H1 (cell line): ENCODE measurements at regions not wholly inside any gene's neighbourhood (a gene's known extent, or its start where the extent isn't known, plus 50 kb on each side); places are given as distances from the start of the nearest gene placed in this dataset.

ENCODE experiments used
- CTCF ChIA-PET: fragments of 300-600 bp; sonication (Branson Sonifier 250); formaldehyde crosslinking; loops from one replicate; lab custom pipeline; 2021; ENCODE audit not compliant: partially characterized antibody; lab: Charles Lee
- POLR2A ChIA-PET: fragments of 300-600 bp; sonication (Branson Sonifier 250); formaldehyde crosslinking; loops from one replicate; lab custom pipeline; 2021; ENCODE audit warnings: inconsistent platforms; ENCODE audit not compliant: partially characterized antibody; lab: Charles Lee
- DNase-seq, 2 experiments: peaks; one replicate each; pipeline versions ENCODE4 v3.0.0 to v3.0.0-alpha.2; 2010 to 2022; ENCODE audit warnings: low spot score in 2 of 2, low read depth in 1 of 2, mixed read lengths in 1 of 2
- FAIRE-seq: peaks from 2 replicates; lab custom pipeline; 2011; peaks lifted over from hg19 to GRCh38; lab: Jason Lieb, UNC
- H2AFZ ChIP-seq: 2 replicates; pipeline ENCODE4 v1.8.1; 2012; ENCODE audit warnings: low read length, inconsistent platforms
- H2AK5ac ChIP-seq: 2 replicates; pipeline ENCODE4 v1.6.1; 2013; ENCODE audit warnings: low read depth, low read length
- H2BK120ac ChIP-seq: replicated peaks from 2 replicates; pipeline ENCODE3; 2013; ENCODE audit warnings: low read depth, low read length, inconsistent platforms
- H2BK12ac ChIP-seq: 2 replicates; pipeline ENCODE4 v1.6.1; 2013; ENCODE audit warnings: low read depth, low read length
- H2BK15ac ChIP-seq: 2 replicates; pipeline ENCODE4 v1.6.1; 2013; ENCODE audit warnings: low read length
- H2BK20ac ChIP-seq: 2 replicates; pipeline ENCODE4 v1.6.1; 2013; ENCODE audit warnings: low read length
- H2BK5ac ChIP-seq: 2 replicates; pipeline ENCODE4 v1.6.1; 2013; ENCODE audit warnings: low read depth, low read length
- H3K14ac ChIP-seq: 2 replicates; pipeline ENCODE4 v1.6.1; 2013; ENCODE audit warnings: inconsistent platforms; ENCODE audit not compliant: insufficient read length
- H3K18ac ChIP-seq: 2 replicates; pipeline ENCODE4 v1.6.1; 2013; ENCODE audit warnings: low read length; ENCODE audit errors: extremely low read depth
- H3K23ac ChIP-seq: 2 replicates; pipeline ENCODE4 v1.6.1; 2013; ENCODE audit warnings: inconsistent platforms; ENCODE audit not compliant: insufficient read length
- H3K23me2 ChIP-seq: 2 replicates; pipeline ENCODE4 v1.6.1; 2013; ENCODE audit warnings: low read depth, low read length
- H3K27ac ChIP-seq: 2 replicates; pipeline ENCODE4 v1.6.1; 2011; ENCODE audit warnings: low read depth, low read length, inconsistent platforms
- H3K27me3 ChIP-seq, 4 experiments: replicated peaks in 1 of 4; 1 replicate in 1 of 4; 2 replicates in 3 of 4; pipeline versions ENCODE4 v1.6.1 to v1.8.1; 2011 to 2013; ENCODE audit warnings: low read length in 3 of 4, mild to moderate bottlenecking in 3 of 4, inconsistent platforms in 2 of 4, mixed read lengths in 2 of 4, moderate library complexity in 1 of 4; ENCODE audit not compliant: control insufficient read depth in 3 of 4, insufficient read depth in 3 of 4; ENCODE audit errors: extremely low read depth in 1 of 4
- H3K36me3 ChIP-seq, 4 experiments: 2 replicates each; pipeline versions ENCODE4 v1.6.1 to v1.8.1; 2011 to 2013; ENCODE audit warnings: mild to moderate bottlenecking in 4 of 4, low read length in 3 of 4, moderate library complexity in 2 of 4, control low read depth in 1 of 4, inconsistent platforms in 1 of 4; ENCODE audit not compliant: insufficient read depth in 4 of 4, control insufficient read depth in 2 of 4
- H3K4ac ChIP-seq: replicated peaks from 2 replicates; pipeline ENCODE3; 2013; ENCODE audit warnings: low read length, low read depth, mixed read lengths, inconsistent platforms; ENCODE audit not compliant: insufficient read length
- H3K4me1 ChIP-seq, 4 experiments: replicated peaks in 1 of 4; 1 replicate in 1 of 4; 2 replicates in 3 of 4; pipeline versions ENCODE4 v1.6.1 to v1.8.1; 2011 to 2013; ENCODE audit warnings: low read length in 3 of 4, inconsistent platforms in 2 of 4, mixed read lengths in 1 of 4; ENCODE audit not compliant: insufficient read depth in 4 of 4, control insufficient read depth in 3 of 4
- H3K4me2 ChIP-seq, 2 experiments: 2 replicates each; pipeline versions ENCODE4 v1.6.1 to v1.8.1; 2011 to 2013; ENCODE audit warnings: low read depth in 2 of 2, low read length in 2 of 2, control low read depth in 1 of 2, inconsistent platforms in 1 of 2, mild to moderate bottlenecking in 1 of 2; ENCODE audit not compliant: insufficient read depth in 1 of 2
- H3K4me3 ChIP-seq, 4 experiments: fragments of 200-600, 300-600 bp in 1 of 4; sonication (generic), shearing (Covaris generic), sonication (Bioruptor Twin) in 1 of 4; 2 replicates each; pipeline versions ENCODE4 v1.5.1 to v1.8.1; 2011 to 2016; ENCODE audit warnings: low read length in 4 of 4, low read depth in 3 of 4, control low read depth in 2 of 4, inconsistent platforms in 2 of 4, mild to moderate bottlenecking in 2 of 4, mixed read lengths in 1 of 4, moderate library complexity in 1 of 4; ENCODE audit not compliant: insufficient read depth in 2 of 4; ENCODE audit errors: extremely low read depth in 1 of 4
- H3K56ac ChIP-seq: replicated peaks from 2 replicates; pipeline ENCODE3; 2013; ENCODE audit warnings: low read depth, mild to moderate bottlenecking, mixed read lengths, low read length, inconsistent platforms; ENCODE audit not compliant: insufficient read length
- H3K79me1 ChIP-seq: 2 replicates; pipeline ENCODE4 v1.6.1; 2013; ENCODE audit warnings: low read depth, low read length, control low read depth
- H3K79me2 ChIP-seq, 2 experiments: 2 replicates each; pipeline versions ENCODE4 v1.6.1 to v1.8.1; 2012 to 2013; ENCODE audit warnings: low read length in 2 of 2, mild to moderate bottlenecking in 2 of 2, inconsistent platforms in 1 of 2; ENCODE audit not compliant: insufficient read depth in 2 of 2, control insufficient read depth in 1 of 2
- H3K9ac ChIP-seq, 4 experiments: replicated peaks in 1 of 4; 1 replicate in 1 of 4; 2 replicates in 3 of 4; pipeline versions ENCODE4 v1.6.1 to v1.8.1; 2011 to 2013; ENCODE audit warnings: low read depth in 3 of 4, low read length in 3 of 4, control low read depth in 2 of 4, mild to moderate bottlenecking in 2 of 4, moderate library complexity in 2 of 4, inconsistent platforms in 1 of 4; ENCODE audit errors: extremely low read depth in 1 of 4
- H3K9me3 ChIP-seq, 2 experiments: 2 replicates each; pipeline versions ENCODE4 v1.6.1 to v1.8.1; 2012 to 2013; ENCODE audit warnings: mild to moderate bottlenecking in 2 of 2, moderate library complexity in 2 of 2, control low read depth in 1 of 2, inconsistent platforms in 1 of 2, low read depth in 1 of 2, low read length in 1 of 2, mixed read lengths in 1 of 2; ENCODE audit not compliant: insufficient read depth in 2 of 2
- H4K20me1 ChIP-seq, 2 experiments: replicated peaks in 1 of 2; 2 replicates each; pipeline versions ENCODE3 to v1.8.1; 2011 to 2013; ENCODE audit warnings: inconsistent platforms in 2 of 2, low read length in 2 of 2, mild to moderate bottlenecking in 1 of 2; ENCODE audit not compliant: insufficient read depth in 2 of 2, control insufficient read depth in 1 of 2
- H4K5ac ChIP-seq: 2 replicates; pipeline ENCODE4 v1.6.1; 2013; ENCODE audit warnings: low read length, low read depth, mixed read lengths, inconsistent platforms; ENCODE audit not compliant: insufficient read length
- H4K8ac ChIP-seq: 2 replicates; pipeline ENCODE4 v1.8.0; 2013; ENCODE audit warnings: mild to moderate bottlenecking, moderate library complexity, low read length, inconsistent platforms; ENCODE audit not compliant: insufficient read depth; ENCODE audit errors: extremely low read depth
- H4K91ac ChIP-seq: replicated peaks from 2 replicates; pipeline ENCODE3; 2013; ENCODE audit warnings: low read length, mixed read lengths, inconsistent platforms; ENCODE audit not compliant: insufficient read length
- CBX8 ChIP-seq: fragments of 300-800, 300-1000 bp; sonication (generic); IDR thresholded peaks from 2 replicates; pipeline ENCODE4 v1.7.1; 2016; ENCODE audit warnings: low read depth, low read length, borderline replicate concordance
- JUND ChIP-seq: IDR thresholded peaks from 2 replicates; pipeline ENCODE4 v1.6.1; 2011; ENCODE audit warnings: mild to moderate bottlenecking, improper control_type of control experiment, low read length
- POLR2A ChIP-seq, 2 experiments: IDR thresholded peaks; 1 replicate in 1 of 2; 2 replicates in 1 of 2; pipeline ENCODE4 v1.6.1; 2011; ENCODE audit warnings: low read depth in 2 of 2, low read length in 2 of 2, mild to moderate bottlenecking in 2 of 2; ENCODE audit errors: control extremely low read depth in 1 of 2
- RAD21 ChIP-seq, 2 experiments: IDR thresholded peaks in 1 of 2; conservative IDR thresholded peaks in 1 of 2; 2 replicates each; pipeline ENCODE4 v1.6.1; 2011; ENCODE audit warnings: low read depth in 2 of 2, low read length in 2 of 2, improper control_type of control experiment in 1 of 2, inconsistent platforms in 1 of 2, mild to moderate bottlenecking in 1 of 2, moderate library complexity in 1 of 2
- SAP30 ChIP-seq: fragments of 300-600 bp; sonication (generic); IDR thresholded peaks from 2 replicates; pipeline ENCODE4 v1.7.1; 2012; ENCODE audit warnings: low read length, moderate library complexity, mild to moderate bottlenecking, inconsistent platforms; ENCODE audit not compliant: insufficient read depth, insufficient replicate concordance
- USF2 ChIP-seq: IDR thresholded peaks from 2 replicates; pipeline ENCODE4 v1.6.1; 2011; ENCODE audit warnings: low read length, improper control_type of control experiment
- WGBS, 2 experiments: shearing (Covaris generic) in 1 of 2; methylation state at CpG; one replicate each; pipeline versions ENCODE4 v1.1.6 to v1.1.7; 2013 to 2015; ENCODE audit warnings: low lambda C conversion rate in 2 of 2, mixed read lengths in 2 of 2, inconsistent platforms in 1 of 2, low coverage in 1 of 2, missing lambda C conversion rate in 1 of 2; ENCODE audit not compliant: insufficient replicate concordance in 2 of 2, insufficient coverage in 1 of 2, insufficient read length in 1 of 2; ENCODE audit errors: extremely low coverage in 1 of 2, missing lambda C conversion rate in 1 of 2; 5-methylcytosine and 5-hydroxymethylcytosine counted together

- WGBS, 2 experiments: 92% methylated on average over 3 of the region's 3 CpGs; no CpG with 5 or more reads in 1 of the 2 experiments
- Histone ChIP-seq H3K27me3 (no peaks in the 10 kb centered on the region), H4K5ac (no peak overlapping the region), H3K4me3 (no peak overlapping the region), H3K23me2 (no peaks in the 10 kb centered on the region; the same call in 1 of the 2 replicates), H3K79me1 (no peaks in the 10 kb centered on the region), H3K56ac (no peak overlapping the region), H3K79me2 (no peaks in the 10 kb centered on the region), H2BK15ac (no peak overlapping the region), H3K23ac (no peak overlapping the region), H2BK120ac (no peak overlapping the region), H3K36me3 (no peaks in the 10 kb centered on the region), H2BK20ac (no peak overlapping the region), H4K8ac (no peak overlapping the region), H3K4me2 (no peak overlapping the region), H3K4ac (no peak overlapping the region), H2BK12ac (no peak overlapping the region), H3K9ac (no peak overlapping the region), H2AK5ac (no peak overlapping the region), H3K14ac (no peak overlapping the region), H3K18ac (no peak overlapping the region), H3K9me3 (no peaks in the 10 kb centered on the region), H4K91ac (no peak overlapping the region), H3K27ac (no peak overlapping the region), H2BK5ac (no peak overlapping the region), H4K20me1 (no peaks in the 10 kb centered on the region), H2AFZ (no peak overlapping the region), H3K4me1 (no peaks in the 10 kb centered on the region)
- ChIA-PET POLR2A (no interaction called here), CTCF (no interaction called here)
- FAIRE-seq (no peak), DNase-seq (no peak)
- TF ChIP-seq USF2: no peak
- no peak for TF ChIP-seq CBX8
- TF ChIP-seq JUND: no peak
- no peak for TF ChIP-seq RAD21 (IDR thresholded peaks at IDR 0.05 in 1 of 2, conservative IDR thresholded peaks at IDR 0.05 in 1 of 2; ENCODE audit: low read depth in 2 of 2, low read length in 2 of 2)
- no peak for TF ChIP-seq POLR2A (IDR thresholded peaks at IDR 0.05; ENCODE audit: control extremely low read depth in 1 of 2, low read depth in 2 of 2, low read length in 2 of 2)
- TF ChIP-seq SAP30: no peak
Measured at GRCh38 chr13:90933097-90933826, 414.2 kb upstream of the MIR17HG start.
